ENCODE measurements at regions not wholly inside any gene's neighbourhood (a gene's known extent, or its start where the extent isn't known, plus 50 kb on each side); places are given as distances from the start of the nearest gene placed in this dataset.
"Not testable (repeated sequence)": the region's sequence is repeated elsewhere in the genome, so short reads cannot be mapped to it uniquely, and the experiment has no call there.

- Mint-ChIP-seq H3K4me1 (peaks cover 59% of the 10 kb centered on the region), H3K27me3 (ENCODE audit: low read depth) (no peaks in the 10 kb centered on the region), H3K9me3 (no peaks in the 10 kb centered on the region), H3K27ac (ENCODE audit: unreplicated experiment) (no peak overlapping the region), H3K4me3 (no peak overlapping the region), H3K36me3 (ENCODE audit: low read depth) (no peaks in the 10 kb centered on the region)
- TF ChIP-seq CTCF (conservative IDR thresholded peaks at IDR 0.05) = no peak
- no peak for DNase-seq (ENCODE audit: low read depth, low spot score)
These were observed 259.7 kb downstream of the MYCN start for GRCh38 chr2:16199882-16200553.

- H3K27ac Mint-ChIP-seq (ENCODE audit: unreplicated experiment); DNase-seq (ENCODE audit: low read depth, low spot score); H3K36me3 Mint-ChIP-seq (ENCODE audit: low read depth); H3K27me3 Mint-ChIP-seq (ENCODE audit: low read depth); H3K9me3 Mint-ChIP-seq; H3K4me3 Mint-ChIP-seq: not testable (repeated sequence)
- H3K4me1 Mint-ChIP-seq = peaks cover 51% of the 10 kb centered on the region
These were observed 258.9 kb downstream of the MYCN start for GRCh38 chr2:16199241-16199640.

GRCh38 chr2:16198166-16198912 is 258.0 kb downstream of the MYCN start:
- H3K27ac Mint-ChIP-seq (ENCODE audit: unreplicated experiment) = no peak overlapping the region
- no peaks in the 10 kb centered on the region for H3K27me3 Mint-ChIP-seq (ENCODE audit: low read depth)
- peaks cover 42% of the 10 kb centered on the region for H3K4me1 Mint-ChIP-seq
- no peak for TF ChIP-seq CTCF (conservative IDR thresholded peaks at IDR 0.05)
- no peaks in the 10 kb centered on the region for H3K36me3 Mint-ChIP-seq (ENCODE audit: low read depth)
- no peak for DNase-seq (ENCODE audit: low read depth, low spot score)
- no peaks in the 10 kb centered on the region for H3K9me3 Mint-ChIP-seq
- no peak overlapping the region for H3K4me3 Mint-ChIP-seq

- Mint-ChIP-seq H3K27me3 (ENCODE audit: low read depth) (peaks cover 3% of the 10 kb centered on the region), H3K4me1 (peaks cover 38% of the 10 kb centered on the region), H3K9me3 (no peaks in the 10 kb centered on the region), H3K4me3 (no peak overlapping the region), H3K36me3 (ENCODE audit: low read depth) (no peaks in the 10 kb centered on the region), H3K27ac (ENCODE audit: unreplicated experiment) (peak overlapping the region; percentile 72)
- DNase-seq (ENCODE audit: low read depth, low spot score) = no peak
- TF ChIP-seq CTCF (conservative IDR thresholded peaks at IDR 0.05) = no peak
These were observed 257.3 kb downstream of the MYCN start for GRCh38 chr2:16197504-16198147.

GRCh38 chr2:16196687-16197503 is 256.5 kb downstream of the MYCN start:
- Mint-ChIP-seq H3K27me3 (ENCODE audit: low read depth) (peaks cover 5% of the 10 kb centered on the region), H3K4me1 (peaks cover 38% of the 10 kb centered on the region), H3K36me3 (ENCODE audit: low read depth) (no peaks in the 10 kb centered on the region), H3K4me3 (no peak overlapping the region), H3K27ac (ENCODE audit: unreplicated experiment) (peak overlapping the region; percentile 1), H3K9me3 (no peaks in the 10 kb centered on the region)
- no peak for TF ChIP-seq CTCF (conservative IDR thresholded peaks at IDR 0.05)
- DNase-seq (ENCODE audit: low read depth, low spot score) = no peak

Data from neural crest cell (in vitro differentiated cells).